OCI-LY1 (cell line): ENCODE measurements at regions not wholly inside any gene's neighbourhood (a gene's known extent, or its start where the extent isn't known, plus 50 kb on each side); places are given as distances from the start of the nearest gene placed in this dataset.

Experiments used
- CTCF ChIP-seq: fragments of 200-600 bp; sonication (generic), shearing (Covaris generic); IDR thresholded peaks from 2 replicates; pipeline ENCODE4 v1.5.1; 2017; ENCODE audit warnings: mild to moderate bottlenecking, antibody characterized with exemption, low read length, moderate library complexity, mixed read lengths
- EZH2 ChIP-seq: fragments of 200-600 bp; sonication (generic), shearing (Covaris generic); IDR thresholded peaks from 2 replicates; pipeline ENCODE4 v1.8.0; 2017; ENCODE audit warnings: borderline replicate concordance, mixed run types, mild to moderate bottlenecking, antibody characterized with exemption, low read length, moderate library complexity, mixed read lengths

GRCh38 chr2:76427452-76427851 lies 716.7 kb upstream of the GCFC2 start:
- TF ChIP-seq CTCF: no peak
- no peak for TF ChIP-seq EZH2
